ENCODE measurements at regions not wholly inside any gene's neighbourhood (a gene's known extent, or its start where the extent isn't known, plus 50 kb on each side); places are given as distances from the start of the nearest gene placed in this dataset.
"Not testable (repeated sequence)": the region's sequence is repeated elsewhere in the genome, so short reads cannot be mapped to it uniquely, and the experiment has no call there.

- ATAC-seq: no peak
- Mint-ChIP-seq H3K36me3 (no peaks in the 10 kb centered on the region), H3K9me3 (no peaks in the 10 kb centered on the region), H3K27me3 (no peaks in the 10 kb centered on the region), H3K4me3 (no peak overlapping the region), H3K4me1 (no peaks in the 10 kb centered on the region), H3K27ac (no peak overlapping the region)
Measured at GRCh38 chr10:21141946-21142492, 244.9 kb upstream of the NEBL start.

GRCh38 chr10:21138769-21139340, 241.7 kb upstream of the NEBL start:
- Mint-ChIP-seq H3K36me3 (no peaks in the 10 kb centered on the region), H3K27ac (no peak overlapping the region), H3K27me3 (no peaks in the 10 kb centered on the region), H3K9me3 (no peaks in the 10 kb centered on the region), H3K4me3 (no peak overlapping the region), H3K4me1 (no peaks in the 10 kb centered on the region)
- ATAC-seq: no peak

- no peaks in the 10 kb centered on the region for H3K36me3 Mint-ChIP-seq
- H3K27ac Mint-ChIP-seq: no peak overlapping the region
- H3K27me3 Mint-ChIP-seq: no peaks in the 10 kb centered on the region
- H3K9me3 Mint-ChIP-seq: no peaks in the 10 kb centered on the region
- no peaks in the 10 kb centered on the region for H3K4me1 Mint-ChIP-seq
- H3K4me3 Mint-ChIP-seq: no peak overlapping the region
- ATAC-seq: no peak
Measured at GRCh38 chr10:21135023-21135931, 238.2 kb upstream of the NEBL start.

GRCh38 chr10:21134645-21135022, 237.5 kb upstream of the NEBL start:
- no peaks in the 10 kb centered on the region for H3K27me3 Mint-ChIP-seq
- H3K27ac Mint-ChIP-seq: no peak overlapping the region
- no peaks in the 10 kb centered on the region for H3K36me3 Mint-ChIP-seq
- no peak for ATAC-seq
- no peaks in the 10 kb centered on the region for H3K9me3 Mint-ChIP-seq
- no peak overlapping the region for H3K4me3 Mint-ChIP-seq
- no peaks in the 10 kb centered on the region for H3K4me1 Mint-ChIP-seq

GRCh38 chr10:21130683-21131442, 233.8 kb upstream of the NEBL start:
- Mint-ChIP-seq H3K9me3 (peaks cover 3% of the 10 kb centered on the region), H3K4me1 (no peaks in the 10 kb centered on the region), H3K27ac (no peak overlapping the region), H3K36me3 (no peaks in the 10 kb centered on the region), H3K4me3 (no peak overlapping the region), H3K27me3 (no peaks in the 10 kb centered on the region)
- ATAC-seq: no peak

GRCh38 chr10:21130108-21130507, 233.0 kb upstream of the NEBL start:
- no peaks in the 10 kb centered on the region for H3K4me1 Mint-ChIP-seq
- no peak for ATAC-seq
- H3K4me3 Mint-ChIP-seq: no peak overlapping the region
- peaks cover 3% of the 10 kb centered on the region for H3K9me3 Mint-ChIP-seq
- H3K36me3 Mint-ChIP-seq: no peaks in the 10 kb centered on the region
- no peak overlapping the region for H3K27ac Mint-ChIP-seq
- no peaks in the 10 kb centered on the region for H3K27me3 Mint-ChIP-seq

GRCh38 chr10:21125471-21126228, 228.5 kb upstream of the NEBL start:
- no peak overlapping the region for H3K4me3 Mint-ChIP-seq
- no peak for ATAC-seq
- H3K4me1 Mint-ChIP-seq: no peaks in the 10 kb centered on the region
- peaks cover 3% of the 10 kb centered on the region for H3K9me3 Mint-ChIP-seq
- H3K27ac Mint-ChIP-seq: no peak overlapping the region
- no peaks in the 10 kb centered on the region for H3K27me3 Mint-ChIP-seq
- H3K36me3 Mint-ChIP-seq: no peaks in the 10 kb centered on the region

- H3K27me3 Mint-ChIP-seq: no peaks in the 10 kb centered on the region
- H3K9me3 Mint-ChIP-seq: no peaks in the 10 kb centered on the region
- H3K4me1 Mint-ChIP-seq: no peaks in the 10 kb centered on the region
- no peak for ATAC-seq
- no peak overlapping the region for H3K4me3 Mint-ChIP-seq
- H3K27ac Mint-ChIP-seq: no peak overlapping the region
- no peaks in the 10 kb centered on the region for H3K36me3 Mint-ChIP-seq
Measured at GRCh38 chr10:21122907-21123306, 225.8 kb upstream of the NEBL start.

GRCh38 chr10:21121822-21122221, 224.7 kb upstream of the NEBL start:
- not testable (repeated sequence) for H3K36me3 Mint-ChIP-seq, ATAC-seq, H3K4me3 Mint-ChIP-seq, H3K27me3 Mint-ChIP-seq, H3K9me3 Mint-ChIP-seq, H3K4me1 Mint-ChIP-seq, H3K27ac Mint-ChIP-seq

- H3K9me3 Mint-ChIP-seq: peaks cover 8% of the 10 kb centered on the region
Measured at GRCh38 chr10:21114683-21115082, 217.6 kb upstream of the NEBL start.

GRCh38 chr10:21110358-21110757, 213.2 kb upstream of the NEBL start:
- no peak for ATAC-seq
- Mint-ChIP-seq H3K27ac (no peak overlapping the region), H3K4me3 (no peak overlapping the region), H3K9me3 (peaks cover 4% of the 10 kb centered on the region), H3K36me3 (no peaks in the 10 kb centered on the region), H3K4me1 (no peaks in the 10 kb centered on the region), H3K27me3 (peaks cover 8% of the 10 kb centered on the region)

More at GRCh38 chr10:21114683-21115082, 217.6 kb upstream of the NEBL start:
- no peaks in the 10 kb centered on the region for H3K4me1 Mint-ChIP-seq
- no peak overlapping the region for H3K4me3 Mint-ChIP-seq
- H3K27ac Mint-ChIP-seq: no peak overlapping the region
- no peaks in the 10 kb centered on the region for H3K36me3 Mint-ChIP-seq
- H3K27me3 Mint-ChIP-seq: peaks cover 12% of the 10 kb centered on the region
- no peak for ATAC-seq

- not testable (repeated sequence) for H3K27me3 Mint-ChIP-seq, H3K4me3 Mint-ChIP-seq, H3K4me1 Mint-ChIP-seq, ATAC-seq, H3K27ac Mint-ChIP-seq, H3K9me3 Mint-ChIP-seq, H3K36me3 Mint-ChIP-seq
Measured at GRCh38 chr10:21106931-21107330, 209.8 kb upstream of the NEBL start.

- not testable (repeated sequence) for H3K4me3 Mint-ChIP-seq, H3K36me3 Mint-ChIP-seq, ATAC-seq, H3K27ac Mint-ChIP-seq, H3K9me3 Mint-ChIP-seq, H3K4me1 Mint-ChIP-seq, H3K27me3 Mint-ChIP-seq
Measured at GRCh38 chr10:21105331-21105730, 208.2 kb upstream of the NEBL start.

- no peak overlapping the region for H3K4me3 Mint-ChIP-seq
- no peaks in the 10 kb centered on the region for H3K27me3 Mint-ChIP-seq
- H3K36me3 Mint-ChIP-seq: no peaks in the 10 kb centered on the region
- ATAC-seq: no peak
- no peak overlapping the region for H3K27ac Mint-ChIP-seq
- peaks cover 2% of the 10 kb centered on the region for H3K9me3 Mint-ChIP-seq
- no peaks in the 10 kb centered on the region for H3K4me1 Mint-ChIP-seq
Measured at GRCh38 chr10:21100871-21101514, 203.9 kb upstream of the NEBL start.

All from stimulated activated memory B cell treated with anti-CD40 and anti-IgM and Interleukin-4, amounts not matched to agents 10 μg/mL and 1 μg/mL and 100 μg/mL, for 72 hours (primary cell).